ENCODE measurements at regions not wholly inside any gene's neighbourhood (a gene's known extent, or its start where the extent isn't known, plus 50 kb on each side); places are given as distances from the start of the nearest gene placed in this dataset.

- TF ChIP-seq CTCF (IDR thresholded peaks at IDR 0.05), result no peak
- TF ChIP-seq EZH2phosphoT487 (IDR thresholded peaks at IDR 0.05), result no peak
Observed at GRCh38 chr11:95469258-95469657, 238.3 kb upstream of the SESN3 start.
